RKO (cell line): ENCODE measurements at regions not wholly inside any gene's neighbourhood (a gene's known extent, or its start where the extent isn't known, plus 50 kb on each side); places are given as distances from the start of the nearest gene placed in this dataset.

Source experiments
- DNase-seq: peaks from one replicate; pipeline ENCODE4 v3.0.0-alpha.2; 2016; ENCODE audit warnings: low spot score

DNA sequence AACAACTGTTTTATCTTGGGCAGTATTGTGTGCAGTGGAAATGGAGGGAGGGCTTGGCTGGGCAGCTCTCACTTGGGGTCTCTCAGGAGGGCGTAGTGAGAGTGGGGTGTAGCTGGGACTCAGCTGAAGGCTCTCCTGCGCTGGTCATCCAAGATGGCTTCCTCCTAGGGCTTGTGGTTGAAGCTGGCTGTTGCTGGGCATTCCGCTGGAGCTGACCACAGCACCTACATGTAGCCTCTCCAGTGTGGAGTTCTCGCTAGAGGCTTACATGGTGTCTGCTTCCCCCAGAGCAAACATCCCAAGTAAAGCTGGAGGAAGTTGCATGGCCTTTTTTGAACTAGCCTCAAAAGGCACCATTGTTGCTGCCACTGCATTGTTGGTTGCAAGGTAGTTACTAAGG is 344.1 kb upstream of the MARCKS start:
- DNase-seq, result no peak

DNA sequence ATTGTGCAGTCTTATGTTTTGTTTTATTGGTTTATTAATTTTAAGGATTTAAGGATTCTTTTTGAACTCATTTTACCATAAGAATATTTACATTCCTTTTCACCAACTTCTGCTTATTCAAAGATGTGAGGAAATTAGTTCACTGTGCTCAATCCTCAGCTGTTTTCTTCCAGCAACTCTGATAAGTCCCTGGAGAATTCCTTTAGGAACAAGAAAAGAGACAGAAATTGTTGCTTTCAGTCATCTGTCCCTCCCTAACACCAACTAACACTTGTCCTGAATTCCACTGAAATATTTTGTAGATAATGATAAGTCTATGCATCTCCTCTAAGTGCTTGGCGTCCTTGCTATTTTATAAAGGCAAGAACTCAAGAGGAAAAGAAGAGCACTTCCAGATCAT is 334.8 kb upstream of the MARCKS start:
- DNase-seq, result no peak

- no peak for DNase-seq
Observed at GRCh38 chr6:113524826-113525225, 332.3 kb upstream of the MARCKS start.

- no peak for DNase-seq
Observed at GRCh38 chr6:113526553-113526952, 330.6 kb upstream of the MARCKS start.

DNA sequence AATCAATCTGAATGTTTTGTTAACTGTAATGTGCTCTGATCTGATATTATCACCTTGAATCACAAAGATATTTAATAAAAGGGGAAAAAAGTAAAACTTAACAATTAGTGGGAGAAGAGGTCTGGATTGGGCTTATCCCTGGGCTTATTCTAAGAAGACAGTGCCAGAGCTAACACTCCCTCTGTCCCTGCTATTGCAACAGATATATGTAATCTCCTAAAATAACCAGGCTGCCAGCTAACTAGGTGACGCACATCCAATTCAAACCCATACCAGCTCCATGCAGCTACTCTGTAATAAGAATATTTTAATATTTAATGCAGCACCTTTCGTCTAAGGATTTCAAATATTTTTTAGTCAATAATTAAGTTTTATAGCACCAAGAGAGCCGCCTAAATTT is 330.1 kb upstream of the MARCKS start:
- DNase-seq, result no peak

GRCh38 chr6:113528111-113528510 is 329.0 kb upstream of the MARCKS start:
- no peak for DNase-seq

- DNase-seq, result no peak
Observed at GRCh38 chr6:113529196-113529595, 327.9 kb upstream of the MARCKS start.

GRCh38 chr6:113529879-113530278 is 327.3 kb upstream of the MARCKS start:
- no peak for DNase-seq

DNA sequence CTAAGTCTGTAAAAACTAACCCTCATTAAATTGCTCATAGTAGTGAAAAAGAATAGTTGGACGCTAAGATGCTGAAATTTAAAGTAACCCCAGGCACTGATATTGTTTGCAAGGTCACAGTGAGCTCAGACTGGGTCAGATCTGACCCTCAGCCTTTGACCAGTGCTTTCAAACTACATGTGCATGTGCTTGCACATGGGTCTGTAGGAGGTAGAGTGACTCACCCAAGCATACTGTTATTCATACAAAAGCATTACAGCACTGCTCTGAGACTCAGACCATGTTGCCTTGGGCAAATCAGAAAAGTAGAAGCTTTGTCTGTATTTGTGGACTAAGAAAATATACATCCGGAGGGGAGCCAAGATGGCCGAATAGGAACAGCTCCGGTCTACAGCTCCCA is 326.4 kb upstream of the MARCKS start:
- peak; percentile 30 for DNase-seq

GRCh38 chr6:113539202-113539601 is 317.9 kb upstream of the MARCKS start:
- DNase-seq, result no peak

DNA sequence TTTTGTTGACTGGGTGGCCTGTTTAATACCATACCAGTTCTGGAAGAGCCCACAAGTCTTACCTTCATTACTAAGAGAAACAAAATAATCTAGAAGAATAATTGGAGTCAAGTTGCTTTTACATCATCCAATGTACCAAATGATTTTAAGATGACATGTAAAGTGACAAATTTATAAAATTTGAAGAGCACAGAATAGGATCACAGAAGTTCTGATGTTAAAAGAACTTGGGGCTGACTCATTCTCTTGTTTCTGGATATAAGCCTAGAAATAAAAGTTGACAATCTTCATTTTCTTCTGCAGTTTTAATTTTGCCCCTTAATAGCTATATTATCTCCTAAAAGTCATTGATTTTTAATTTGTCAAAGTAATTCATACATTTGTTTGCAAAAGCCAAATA is 317.5 kb upstream of the MARCKS start:
- no peak for DNase-seq

DNA sequence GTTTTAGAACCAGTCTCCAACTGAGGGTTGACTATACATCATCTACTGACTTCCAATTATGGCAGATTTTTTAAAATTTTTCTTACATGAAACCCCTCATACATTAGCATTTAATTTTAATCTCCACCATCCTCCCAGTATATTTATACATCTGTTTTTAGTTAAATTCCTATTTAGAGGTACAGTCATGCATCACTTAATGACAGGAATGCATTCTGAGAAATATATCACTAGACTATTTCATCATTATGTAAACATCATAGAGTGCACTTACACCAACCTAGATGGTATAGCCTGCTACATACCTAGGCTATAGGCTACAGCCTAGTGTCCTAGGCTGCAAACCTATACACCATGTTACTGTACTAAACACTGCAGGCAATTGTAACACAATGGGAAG is 316.7 kb upstream of the MARCKS start:
- DNase-seq, result no peak

DNA sequence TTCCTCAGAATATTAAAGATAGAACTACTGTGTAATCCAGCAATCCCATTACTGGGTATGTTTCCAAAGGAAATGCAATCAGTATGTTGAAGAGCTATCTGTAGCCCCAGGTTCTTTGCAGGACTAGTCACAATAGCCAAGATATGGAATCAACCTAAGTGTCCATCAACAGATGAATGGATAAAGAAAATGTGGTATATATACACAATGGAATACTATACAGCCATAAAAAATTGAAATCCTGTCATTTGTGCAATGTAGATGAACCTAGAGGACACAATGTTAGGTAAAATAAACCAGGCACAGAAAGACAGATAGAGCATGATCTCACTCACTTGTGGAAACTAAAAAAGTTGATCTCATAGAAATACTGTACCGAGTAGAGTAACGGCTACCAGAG is 306.0 kb upstream of the MARCKS start:
- no peak for DNase-seq

GRCh38 chr6:113556775-113557174 is 300.4 kb upstream of the MARCKS start:
- no peak for DNase-seq

- DNase-seq, result no peak
Observed at GRCh38 chr6:113558431-113558830, 298.7 kb upstream of the MARCKS start.

- DNase-seq, result no peak
Observed at GRCh38 chr6:113558966-113559365, 298.2 kb upstream of the MARCKS start.

DNA sequence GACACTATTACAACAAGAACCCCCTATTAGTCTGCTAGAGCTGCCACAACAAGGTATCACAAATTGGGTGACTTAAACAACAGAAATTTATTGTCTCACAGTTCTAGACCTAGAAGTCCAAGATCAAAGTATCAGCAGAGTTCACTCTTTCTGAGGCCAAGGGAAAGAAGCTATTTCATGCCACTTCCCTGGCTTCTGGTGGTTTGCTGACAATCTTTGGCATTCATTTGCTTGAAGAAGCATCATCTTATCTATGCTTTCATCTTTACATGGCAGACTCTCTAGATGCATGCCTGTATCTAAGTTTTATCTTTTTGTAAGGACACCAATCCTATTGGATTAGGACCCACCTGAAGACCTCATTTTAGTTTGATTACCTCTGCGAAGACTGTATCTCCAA is 296.8 kb upstream of the MARCKS start:
- no peak for DNase-seq

- peak; percentile 45 for DNase-seq
Observed at GRCh38 chr6:113560908-113561307, 296.2 kb upstream of the MARCKS start.

- DNase-seq, result no peak
Observed at GRCh38 chr6:113562248-113562647, 294.9 kb upstream of the MARCKS start.

DNA sequence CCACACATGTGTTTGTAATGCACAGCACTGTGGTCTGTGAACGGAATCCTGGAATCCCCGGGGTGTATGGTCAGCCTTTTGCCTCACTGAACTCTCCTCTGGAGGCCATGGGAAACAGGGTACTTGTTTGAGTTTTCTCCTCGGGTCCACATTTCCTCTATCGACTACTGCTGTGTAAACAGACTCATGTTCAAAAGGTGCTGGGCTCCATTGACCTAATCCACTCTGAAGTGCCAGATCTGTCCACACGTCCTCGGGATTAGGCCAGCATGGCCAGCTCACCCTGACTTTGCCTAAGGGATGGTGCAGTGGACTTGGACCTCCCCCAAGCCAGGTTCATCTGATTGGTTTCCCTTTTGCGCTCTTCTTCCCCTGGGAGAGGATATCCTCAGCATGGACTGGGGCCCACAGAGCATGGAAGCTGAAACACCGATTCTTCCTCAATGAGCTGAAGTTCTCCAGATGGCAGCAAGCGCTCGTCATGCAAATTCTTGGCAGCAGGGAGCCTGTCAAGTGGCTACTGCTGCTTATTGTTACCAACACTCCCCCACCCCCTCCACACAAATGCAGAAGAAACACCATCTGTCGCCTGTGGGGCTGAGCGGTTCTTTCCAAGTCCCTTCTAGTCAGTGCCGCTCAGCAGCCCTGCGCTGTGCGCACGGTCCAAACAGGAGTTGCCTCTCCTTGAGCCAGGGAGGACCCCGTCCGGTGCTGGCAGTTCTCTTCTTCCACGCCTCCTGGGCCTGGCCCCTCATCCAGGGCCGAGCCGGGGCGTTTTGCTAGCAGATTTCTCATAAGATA is 292.6 kb upstream of the MARCKS start:
- no peak for DNase-seq

- DNase-seq, result no peak
Observed at GRCh38 chr6:113565306-113565705, 291.8 kb upstream of the MARCKS start.

GRCh38 chr6:113570161-113570560 is 287.0 kb upstream of the MARCKS start:
- no peak for DNase-seq

- DNase-seq, result no peak
Observed at GRCh38 chr6:113570641-113571040, 286.5 kb upstream of the MARCKS start.

GRCh38 chr6:113574147-113574546 is 283.0 kb upstream of the MARCKS start:
- no peak for DNase-seq
